ENCODE measurements at regions not wholly inside any gene's neighbourhood (a gene's known extent, or its start where the extent isn't known, plus 50 kb on each side); places are given as distances from the start of the nearest gene placed in this dataset.
"Not testable (repeated sequence)": the region's sequence is repeated elsewhere in the genome, so short reads cannot be mapped to it uniquely, and the experiment has no call there.

DNA sequence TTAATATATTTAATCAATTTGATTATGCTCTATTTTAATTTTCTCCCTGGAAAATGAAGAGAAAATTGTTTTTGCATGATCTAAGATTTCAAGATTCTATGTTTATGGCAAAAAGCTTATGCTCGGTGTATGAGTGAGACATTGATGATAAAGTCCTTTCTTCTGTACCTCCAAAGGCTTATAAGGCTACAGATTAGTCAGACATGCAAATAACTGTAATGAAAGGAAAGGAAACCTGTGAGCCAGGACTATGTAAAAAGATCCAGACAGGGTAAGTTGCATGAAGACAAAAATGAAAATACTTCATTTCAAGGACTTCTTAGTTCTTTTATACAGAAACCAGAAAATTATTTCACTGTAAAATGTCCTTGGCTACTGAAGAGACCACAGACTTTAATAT is 52.2 kb upstream of the EDIL3 start:
- Histone ChIP-seq H3K9ac (ENCODE audit: low read depth, low read length) (no peak overlapping the region), H3K27ac (ENCODE audit: low read depth, low read length) (no peak overlapping the region; the same call in 1 of the 2 replicates), H3K27me3 (ENCODE audit: insufficient read depth, low read length) (no peaks in the 10 kb centered on the region), H3K4me3 (ENCODE audit: low read length) (no peak overlapping the region), H3K4me1 (ENCODE audit: insufficient read depth, low read length) (peaks cover 6% of the 10 kb centered on the region), H3K36me3 (ENCODE audit: insufficient read depth, low read length) (no peaks in the 10 kb centered on the region), H3K9me3 (ENCODE audit: insufficient read depth, low read depth, low read length) (no peaks in the 10 kb centered on the region)
- 85% methylated on average over 1 of the region's 1 CpG for WGBS

DNA sequence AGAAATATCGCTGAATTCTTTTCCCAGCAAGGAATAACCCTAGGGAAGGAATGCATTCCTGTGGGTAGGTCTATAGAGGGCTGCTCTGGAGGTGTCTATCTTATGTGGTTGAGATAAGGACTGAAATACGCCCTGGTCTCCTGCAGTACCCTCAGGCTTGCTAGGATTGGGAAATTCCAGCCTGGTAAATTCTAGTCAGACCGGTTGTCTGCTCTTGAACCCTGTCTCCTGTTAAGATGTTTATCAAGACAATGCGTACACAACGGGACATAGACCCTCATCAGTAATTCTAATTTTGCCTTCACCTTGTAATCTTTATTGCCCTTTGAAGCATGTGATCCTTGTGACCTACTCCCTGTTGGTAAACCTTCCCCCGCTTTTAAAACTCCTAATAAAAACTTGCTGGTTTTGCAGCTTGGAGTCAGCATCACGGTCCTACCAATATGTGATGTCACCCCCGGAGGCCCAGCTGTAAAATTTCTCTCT is 51.2 kb upstream of the EDIL3 start:
- not testable (repeated sequence) for H3K36me3 ChIP-seq (ENCODE audit: insufficient read depth, low read length); H3K9ac ChIP-seq (ENCODE audit: low read depth, low read length); H3K27me3 ChIP-seq (ENCODE audit: insufficient read depth, low read length); H3K27ac ChIP-seq (ENCODE audit: low read depth, low read length); H3K9me3 ChIP-seq (ENCODE audit: insufficient read depth, low read depth, low read length); H3K4me1 ChIP-seq (ENCODE audit: insufficient read depth, low read length); H3K4me3 ChIP-seq (ENCODE audit: low read length)
- WGBS = 91% methylated on average over 8 of the region's 8 CpGs
